HCT116 (cell line): ENCODE measurements at regions not wholly inside any gene's neighbourhood (a gene's known extent, or its start where the extent isn't known, plus 50 kb on each side); places are given as distances from the start of the nearest gene placed in this dataset.

ENCODE experiments used
- ATAC-seq: fragments of 200-7000 bp; cut with Tn5 transposase; 2 replicates; pipeline ENCODE4 v1.9.1; 2020; ENCODE audit warnings: mild to moderate bottlenecking, moderate library complexity
- BruUV-seq: library from RNA; stranded (reverse); fragments of 400-500 nt; replicated peaks from 2 replicates; lab custom pipeline; 2021; lab: Mats Ljungman, UMichigan
- CTCF ChIA-PET: fragments of 300-600 bp; sonication (Branson Sonifier 250); formaldehyde crosslinking; loops from one replicate; lab custom pipeline; 2021; ENCODE audit warnings: antibody characterized with exemption; lab: Charles Lee
- POLR2A ChIA-PET: fragments of 300-600, 350-600 bp; sonication (Branson Sonifier 250); formaldehyde crosslinking; loops from one replicate; lab custom pipeline; 2021; ENCODE audit warnings: antibody characterized with exemption; lab: Charles Lee
- RAD21 ChIA-PET, 2 experiments: fragments of 300-600 bp; sonication (Branson Sonifier 250); formaldehyde crosslinking; loops; one replicate each; lab custom pipeline; 2023; ENCODE audit warnings: low total read pairs in 2 of 2; ENCODE audit not compliant: uncharacterized antibody in 2 of 2, unreplicated experiment in 2 of 2, low non-redundant PET in 1 of 2; lab: Charles Lee
- DNase-seq: peaks from one replicate; pipeline ENCODE4 v3.0.0-alpha.2; 2010; ENCODE audit warnings: low read depth, low spot score
- H2AFZ ChIP-seq: fragments of 200-600 bp; shearing (Covaris generic), sonication (generic); 2 replicates; pipeline ENCODE4 v1.6.1; 2017; ENCODE audit warnings: low read depth, mixed run types, mixed read lengths, antibody characterized with exemption, low read length; ENCODE audit not compliant: poor library complexity, severe bottlenecking
- H3K27ac ChIP-seq: 2 replicates; pipeline ENCODE4 v1.5.1; 2012; ENCODE audit warnings: low read depth, low read length
- H3K27me3 ChIP-seq: fragments of 200-600 bp; sonication (generic); 2 replicates; pipeline ENCODE4 v1.6.1; 2016; ENCODE audit warnings: mixed run types, low read length, mixed read lengths; ENCODE audit not compliant: insufficient read depth
- H3K36me3 ChIP-seq, 2 experiments: fragments of 200-500 bp in 1 of 2; fragments of 200-600 bp in 1 of 2; sonication (Bioruptor generic) in 1 of 2; sonication (generic) in 1 of 2; 2 replicates each; pipeline versions ENCODE4 v1.5.1 to v1.6.1; 2014 to 2016; ENCODE audit warnings: low read length in 2 of 2, inconsistent platforms in 1 of 2, mixed read lengths in 1 of 2, mixed run types in 1 of 2; ENCODE audit not compliant: insufficient read depth in 2 of 2, control insufficient read depth in 1 of 2
- H3K4me1 ChIP-seq, 2 experiments: fragments of 200-600 bp in 1 of 2; sonication (generic) in 1 of 2; 2 replicates each; pipeline versions ENCODE4 v1.5.1 to v1.6.1; 2012 to 2017; ENCODE audit warnings: low read length in 2 of 2, inconsistent platforms in 1 of 2, mild to moderate bottlenecking in 1 of 2, mixed read lengths in 1 of 2, mixed run types in 1 of 2, moderate library complexity in 1 of 2; ENCODE audit not compliant: insufficient read depth in 2 of 2, control insufficient read depth in 1 of 2
- H3K4me2 ChIP-seq: fragments of 200-600 bp; sonication (generic); 2 replicates; pipeline ENCODE4 v1.6.1; 2017; ENCODE audit warnings: mixed run types, low read length, mixed read lengths
- H3K4me3 ChIP-seq, 2 experiments: fragments of 200-600 bp in 1 of 2; sonication (generic) in 1 of 2; replicated peaks in 1 of 2; 2 replicates each; pipeline ENCODE4 v1.5.1; 2011 to 2016; ENCODE audit warnings: low read length in 2 of 2, control low read depth in 1 of 2, low read depth in 1 of 2, mild to moderate bottlenecking in 1 of 2, mixed read lengths in 1 of 2, mixed run types in 1 of 2
- H3K79me2 ChIP-seq: fragments of 200-600 bp; sonication (generic); 2 replicates; pipeline ENCODE4 v1.6.1; 2017; ENCODE audit warnings: mild to moderate bottlenecking, mixed run types, low read length, moderate library complexity, mixed read lengths; ENCODE audit not compliant: insufficient read depth
- H3K9ac ChIP-seq: fragments of 200-600 bp; sonication (generic); 2 replicates; pipeline ENCODE4 v1.6.1; 2016; ENCODE audit warnings: low read length, mixed read lengths
- H3K9me2 ChIP-seq: fragments of 200-600 bp; sonication (generic), shearing (Covaris generic); 2 replicates; pipeline ENCODE4 v1.6.1; 2017; ENCODE audit warnings: mixed run types, mild to moderate bottlenecking, moderate library complexity; ENCODE audit not compliant: insufficient read depth
- H3K9me3 ChIP-seq, 2 experiments: fragments of 200-500 bp in 1 of 2; fragments of 200-600 bp in 1 of 2; sonication (Bioruptor generic) in 1 of 2; sonication (generic) in 1 of 2; 2 replicates each; pipeline ENCODE4 v1.6.1; 2014 to 2017; ENCODE audit warnings: low read length in 2 of 2, mixed read lengths in 2 of 2, inconsistent platforms in 1 of 2, low read depth in 1 of 2, mild to moderate bottlenecking in 1 of 2, mixed run types in 1 of 2, moderate library complexity in 1 of 2; ENCODE audit not compliant: control insufficient read depth in 1 of 2, insufficient read depth in 1 of 2
- H4K20me1 ChIP-seq: fragments of 200-600 bp; sonication (generic), shearing (Covaris generic); 2 replicates; pipeline ENCODE4 v1.6.1; 2017; ENCODE audit warnings: mixed run types, mild to moderate bottlenecking, moderate library complexity; ENCODE audit not compliant: insufficient read depth
- CEBPB ChIP-seq: IDR thresholded peaks from 2 replicates; pipeline ENCODE4 v1.6.1; 2012; ENCODE audit warnings: low read depth
- CTCF ChIP-seq, 3 experiments: fragments of 200-600 bp in 1 of 3; sonication (generic) in 1 of 3; IDR thresholded peaks in 2 of 3; conservative IDR thresholded peaks in 1 of 3; 2 replicates each; pipeline ENCODE4 v1.5.1; 2012 to 2017; ENCODE audit warnings: low read depth in 2 of 3, low read length in 2 of 3, antibody characterized with exemption in 1 of 3, borderline replicate concordance in 1 of 3, control low read depth in 1 of 3, mild to moderate bottlenecking in 1 of 3, mixed read lengths in 1 of 3, mixed run types in 1 of 3, moderate library complexity in 1 of 3; ENCODE audit not compliant: insufficient read depth in 1 of 3
- EGR1 ChIP-seq: IDR thresholded peaks from 2 replicates; pipeline ENCODE4 v1.6.1; 2012; ENCODE audit warnings: low read depth
- EZH2phosphoT487 ChIP-seq: fragments of 200-600 bp; IDR thresholded peaks from 2 replicates; pipeline ENCODE4 v1.6.1; 2018; ENCODE audit warnings: antibody characterized with exemption, borderline replicate concordance
- MAX ChIP-seq: IDR thresholded peaks from 2 replicates; pipeline ENCODE4 v1.6.1; 2012
- POLR2AphosphoS5 ChIP-seq: IDR thresholded peaks from 2 replicates; pipeline ENCODE4 v1.6.1; 2011; ENCODE audit warnings: mild to moderate bottlenecking, low read depth, low read length, moderate library complexity
- SIN3A ChIP-seq: IDR thresholded peaks from 2 replicates; pipeline ENCODE4 v1.6.1; 2012; ENCODE audit warnings: low read depth
- ZFX ChIP-seq: fragments of 450-650 bp; IDR thresholded peaks from 2 replicates; pipeline ENCODE4 v1.6.1; 2017
- intact Hi-C: fragments of 100-400 bp; cut with micrococcal nuclease; formaldehyde crosslinking; loops from 2 replicates; pipeline ENCODE4 v1.10.0; 2022

GRCh38 chr11:64504999-64505398 lies 50.7 kb upstream of the SLC22A11 start:
- intact Hi-C loops, result no loop called here
- CTCF ChIA-PET, result no interaction called here
- Histone ChIP-seq H4K20me1 (no peaks in the 10 kb centered on the region), H3K4me1 (no peaks in the 10 kb centered on the region)
- POLR2A ChIA-PET, result no interaction called here
- TF ChIP-seq EZH2phosphoT487 (no peak), POLR2AphosphoS5 (no peak), CTCF (IDR thresholded peaks at IDR 0.05 in 2 of 3, conservative IDR thresholded peaks at IDR 0.05 in 1 of 3; ENCODE audit: borderline replicate concordance in 1 of 3, insufficient read depth in 1 of 3, low read depth in 2 of 3, low read length in 2 of 3) (no peak), ZFX (no peak), MAX (no peak), CEBPB (no peak), SIN3A (no peak), EGR1 (no peak)
- TF ChIP-seq, all 23 proteins: peak for 0
- Histone ChIP-seq H3K79me2 (no peaks in the 10 kb centered on the region), H3K9me2 (no peaks in the 10 kb centered on the region), H3K4me3 (no peak overlapping the region), H3K36me3 (no peaks in the 10 kb centered on the region), H3K9me3 (no peaks in the 10 kb centered on the region; a peak in 2 of 4 replicates), H3K27me3 (peaks cover 7% of the 10 kb centered on the region; the same call in 1 of the 2 replicates), H3K27ac (no peak overlapping the region), H3K9ac (no peak overlapping the region), H3K4me2 (no peak overlapping the region), H2AFZ (no peak overlapping the region)
- ATAC-seq, result no peak
- BruUV-seq, result no TSS peak
- RAD21 ChIA-PET, result no interaction called here
- no peak for DNase-seq
